ENCODE measurements at regions not wholly inside any gene's neighbourhood (a gene's known extent, or its start where the extent isn't known, plus 50 kb on each side); places are given as distances from the start of the nearest gene placed in this dataset.

GRCh38 chr4:177853229-177853628 lies 411.0 kb upstream of the AGA start:
- H3K9ac ChIP-seq (ENCODE audit: low read length), result no peak overlapping the region
- no peak overlapping the region for H3K4me3 ChIP-seq (ENCODE audit: low read length)
- no peaks in the 10 kb centered on the region for H3K27me3 ChIP-seq (ENCODE audit: control insufficient read depth, insufficient read depth, low read length)
- H3K4me1 ChIP-seq (ENCODE audit: control insufficient read depth, insufficient read depth, low read length), result no peaks in the 10 kb centered on the region
- H3K27ac ChIP-seq (ENCODE audit: low read depth, low read length), result no peak overlapping the region
- H3K36me3 ChIP-seq (ENCODE audit: control insufficient read depth, insufficient read depth, low read length), result no peaks in the 10 kb centered on the region

- Histone ChIP-seq H3K27ac (ENCODE audit: low read depth, low read length) (no peak overlapping the region), H3K9ac (ENCODE audit: low read length) (no peak overlapping the region), H3K36me3 (ENCODE audit: control insufficient read depth, insufficient read depth, low read length) (no peaks in the 10 kb centered on the region), H3K27me3 (ENCODE audit: control insufficient read depth, insufficient read depth, low read length) (no peaks in the 10 kb centered on the region), H3K4me1 (ENCODE audit: control insufficient read depth, insufficient read depth, low read length) (no peaks in the 10 kb centered on the region), H3K4me3 (ENCODE audit: low read length) (no peak overlapping the region)
Measured at GRCh38 chr4:177855507-177856197, 413.4 kb upstream of the AGA start.

GRCh38 chr4:177860171-177860570 lies 417.9 kb upstream of the AGA start:
- Histone ChIP-seq H3K27ac (ENCODE audit: low read depth, low read length) (no peak overlapping the region), H3K36me3 (ENCODE audit: control insufficient read depth, insufficient read depth, low read length) (no peaks in the 10 kb centered on the region), H3K4me3 (ENCODE audit: low read length) (no peak overlapping the region), H3K9ac (ENCODE audit: low read length) (no peak overlapping the region), H3K4me1 (ENCODE audit: control insufficient read depth, insufficient read depth, low read length) (no peaks in the 10 kb centered on the region), H3K27me3 (ENCODE audit: control insufficient read depth, insufficient read depth, low read length) (no peaks in the 10 kb centered on the region)

- no peaks in the 10 kb centered on the region for H3K4me1 ChIP-seq (ENCODE audit: control insufficient read depth, insufficient read depth, low read length)
- H3K36me3 ChIP-seq (ENCODE audit: control insufficient read depth, insufficient read depth, low read length), result no peaks in the 10 kb centered on the region
- no peak overlapping the region for H3K27ac ChIP-seq (ENCODE audit: low read depth, low read length)
- H3K9ac ChIP-seq (ENCODE audit: low read length), result no peak overlapping the region
- H3K4me3 ChIP-seq (ENCODE audit: low read length), result no peak overlapping the region
- no peaks in the 10 kb centered on the region for H3K27me3 ChIP-seq (ENCODE audit: control insufficient read depth, insufficient read depth, low read length)
Measured at GRCh38 chr4:177861551-177862094, 419.4 kb upstream of the AGA start.

- H3K36me3 ChIP-seq (ENCODE audit: control insufficient read depth, insufficient read depth, low read length), result no peaks in the 10 kb centered on the region
- no peak overlapping the region for H3K4me3 ChIP-seq (ENCODE audit: low read length)
- no peaks in the 10 kb centered on the region for H3K4me1 ChIP-seq (ENCODE audit: control insufficient read depth, insufficient read depth, low read length)
- H3K27ac ChIP-seq (ENCODE audit: low read depth, low read length), result no peak overlapping the region
- no peaks in the 10 kb centered on the region for H3K27me3 ChIP-seq (ENCODE audit: control insufficient read depth, insufficient read depth, low read length)
- no peak overlapping the region for H3K9ac ChIP-seq (ENCODE audit: low read length)
Measured at GRCh38 chr4:177862541-177863176, 420.4 kb upstream of the AGA start.

DNA sequence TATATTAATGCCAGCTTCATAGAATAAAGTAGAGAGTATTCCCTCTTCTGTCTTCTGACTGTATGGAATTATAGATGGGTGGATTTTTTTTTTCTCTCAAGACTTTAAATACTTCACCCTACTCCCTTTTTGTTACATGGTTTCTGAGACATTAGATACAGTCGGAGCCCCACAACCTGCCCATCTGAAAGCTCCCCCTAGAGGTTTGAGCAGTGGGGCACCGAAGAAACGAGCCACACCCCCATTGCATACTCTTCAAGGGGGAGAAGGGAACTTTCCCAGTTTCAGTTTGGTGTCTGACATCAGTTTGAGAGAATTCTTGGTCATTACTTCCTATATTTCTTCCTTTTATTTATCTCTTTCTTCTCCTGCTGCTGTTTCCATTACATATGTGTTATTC lies 437.6 kb upstream of the AGA start:
- Histone ChIP-seq H3K27ac (ENCODE audit: low read depth, low read length) (no peak overlapping the region), H3K9ac (ENCODE audit: low read length) (no peak overlapping the region), H3K27me3 (ENCODE audit: control insufficient read depth, insufficient read depth, low read length) (no peaks in the 10 kb centered on the region), H3K4me3 (ENCODE audit: low read length) (no peak overlapping the region), H3K4me1 (ENCODE audit: control insufficient read depth, insufficient read depth, low read length) (no peaks in the 10 kb centered on the region), H3K36me3 (ENCODE audit: control insufficient read depth, insufficient read depth, low read length) (no peaks in the 10 kb centered on the region)

DNA sequence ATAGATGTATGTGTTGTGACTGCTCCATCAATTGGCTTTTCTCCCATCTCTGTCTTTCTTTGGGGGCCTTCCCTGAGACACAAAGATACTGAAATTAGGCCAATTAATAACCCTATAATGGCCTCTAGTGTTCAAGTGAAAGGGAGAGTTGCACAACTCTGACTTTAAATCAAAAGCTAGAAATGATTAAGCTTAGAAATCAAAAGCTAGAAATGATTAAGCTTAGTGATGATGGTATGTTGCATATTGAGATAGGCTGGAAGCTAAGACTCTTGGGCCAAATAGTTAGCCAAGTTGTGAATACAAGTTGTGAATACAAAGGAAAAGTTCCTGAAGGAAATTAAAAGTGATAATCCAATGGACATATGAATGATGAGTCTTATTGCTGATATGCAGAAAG lies 452.9 kb upstream of the AGA start:
- Histone ChIP-seq H3K4me1 (ENCODE audit: control insufficient read depth, insufficient read depth, low read length) (no peaks in the 10 kb centered on the region), H3K4me3 (ENCODE audit: low read length) (no peak overlapping the region), H3K27ac (ENCODE audit: low read depth, low read length) (no peak overlapping the region), H3K9ac (ENCODE audit: low read length) (no peak overlapping the region), H3K27me3 (ENCODE audit: control insufficient read depth, insufficient read depth, low read length) (no peaks in the 10 kb centered on the region), H3K36me3 (ENCODE audit: control insufficient read depth, insufficient read depth, low read length) (no peaks in the 10 kb centered on the region)

DNA sequence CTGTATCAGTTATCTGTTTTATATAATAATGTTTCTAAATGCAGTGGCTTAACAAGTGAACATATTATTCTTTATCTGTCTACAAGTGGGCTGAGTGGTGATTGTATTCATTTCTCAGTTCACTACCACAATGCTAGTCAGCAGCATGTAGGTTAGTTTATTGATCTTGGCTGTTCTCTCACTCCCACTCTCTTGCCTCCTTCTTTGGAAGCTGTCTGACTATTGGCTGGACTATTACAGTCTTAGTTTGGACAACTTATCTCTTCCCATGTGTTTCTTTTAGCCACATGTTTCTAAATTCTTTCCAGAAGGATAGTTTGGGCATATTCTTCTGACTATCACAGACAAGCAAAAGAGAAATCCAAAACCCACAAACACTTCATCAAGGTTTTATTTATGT lies 459.5 kb upstream of the AGA start:
- Histone ChIP-seq H3K36me3 (ENCODE audit: control insufficient read depth, insufficient read depth, low read length) (no peaks in the 10 kb centered on the region), H3K4me1 (ENCODE audit: control insufficient read depth, insufficient read depth, low read length) (no peaks in the 10 kb centered on the region), H3K4me3 (ENCODE audit: low read length) (no peak overlapping the region), H3K27me3 (ENCODE audit: control insufficient read depth, insufficient read depth, low read length) (no peaks in the 10 kb centered on the region), H3K9ac (ENCODE audit: low read length) (no peak overlapping the region), H3K27ac (ENCODE audit: low read depth, low read length) (no peak overlapping the region)

- Histone ChIP-seq H3K36me3 (ENCODE audit: control insufficient read depth, insufficient read depth, low read length) (no peaks in the 10 kb centered on the region), H3K27me3 (ENCODE audit: control insufficient read depth, insufficient read depth, low read length) (no peaks in the 10 kb centered on the region), H3K4me3 (ENCODE audit: low read length) (no peak overlapping the region), H3K27ac (ENCODE audit: low read depth, low read length) (no peak overlapping the region), H3K9ac (ENCODE audit: low read length) (no peak overlapping the region), H3K4me1 (ENCODE audit: control insufficient read depth, insufficient read depth, low read length) (no peaks in the 10 kb centered on the region)
Measured at GRCh38 chr4:177902386-177902785, 460.1 kb upstream of the AGA start.

DNA sequence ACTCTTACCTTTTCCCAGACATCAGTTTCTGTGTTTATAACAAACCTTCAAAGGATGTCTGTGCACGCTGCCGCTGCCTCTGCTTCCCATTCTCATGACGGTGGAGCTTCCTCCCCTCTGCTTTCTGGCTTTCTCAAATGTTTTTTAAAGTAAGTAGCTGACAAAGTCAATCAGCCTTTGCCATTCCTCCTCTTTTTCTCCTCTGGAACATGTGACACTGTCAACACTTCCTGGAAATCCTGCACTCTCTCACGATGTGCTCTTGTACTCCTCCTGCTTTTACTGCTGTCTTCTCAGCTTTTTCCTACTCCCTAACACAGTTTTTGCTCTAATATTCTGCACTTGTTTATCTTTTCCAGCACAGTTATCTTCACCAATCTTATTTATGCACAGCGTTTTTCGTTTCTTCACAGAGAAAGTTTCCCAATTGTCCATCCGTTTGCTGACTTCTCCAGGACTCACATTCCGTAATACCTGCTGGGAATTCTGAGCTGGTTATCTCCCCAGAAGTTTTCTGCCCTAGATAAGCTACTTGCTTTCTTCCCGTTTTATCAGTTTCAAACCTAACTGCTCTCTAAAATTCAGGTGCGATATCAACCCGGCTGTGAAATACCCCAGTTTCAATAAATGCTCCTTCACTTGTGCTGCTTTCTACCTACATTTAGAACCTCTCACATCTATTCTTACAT lies 465.6 kb upstream of the AGA start:
- Histone ChIP-seq H3K4me1 (ENCODE audit: control insufficient read depth, insufficient read depth, low read length) (no peaks in the 10 kb centered on the region), H3K9ac (ENCODE audit: low read length) (no peak overlapping the region), H3K27me3 (ENCODE audit: control insufficient read depth, insufficient read depth, low read length) (no peaks in the 10 kb centered on the region), H3K36me3 (ENCODE audit: control insufficient read depth, insufficient read depth, low read length) (no peaks in the 10 kb centered on the region), H3K4me3 (ENCODE audit: low read length) (no peak overlapping the region), H3K27ac (ENCODE audit: low read depth, low read length) (no peak overlapping the region)

DNA sequence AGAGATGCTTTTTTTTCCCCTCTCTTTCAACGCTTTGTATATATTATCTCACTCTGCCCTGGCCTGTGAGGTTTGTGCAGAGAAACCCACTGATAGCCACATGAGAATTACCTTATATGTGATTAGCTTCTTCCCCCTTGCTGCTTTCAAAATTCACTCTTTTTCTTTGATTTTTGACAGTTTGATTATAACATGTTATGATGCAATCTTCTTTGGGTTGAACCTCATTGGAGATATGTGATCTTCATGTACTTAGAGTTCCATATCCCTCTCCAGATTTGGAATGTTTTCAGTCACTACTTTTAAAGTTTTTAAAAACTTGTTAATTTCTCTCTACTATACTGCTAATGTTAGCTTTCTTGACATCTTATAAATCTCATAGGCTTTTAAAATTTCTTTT lies 479.5 kb upstream of the AGA start:
- Histone ChIP-seq H3K4me1 (ENCODE audit: control insufficient read depth, insufficient read depth, low read length) (no peaks in the 10 kb centered on the region), H3K27me3 (ENCODE audit: control insufficient read depth, insufficient read depth, low read length) (no peaks in the 10 kb centered on the region)

DNA sequence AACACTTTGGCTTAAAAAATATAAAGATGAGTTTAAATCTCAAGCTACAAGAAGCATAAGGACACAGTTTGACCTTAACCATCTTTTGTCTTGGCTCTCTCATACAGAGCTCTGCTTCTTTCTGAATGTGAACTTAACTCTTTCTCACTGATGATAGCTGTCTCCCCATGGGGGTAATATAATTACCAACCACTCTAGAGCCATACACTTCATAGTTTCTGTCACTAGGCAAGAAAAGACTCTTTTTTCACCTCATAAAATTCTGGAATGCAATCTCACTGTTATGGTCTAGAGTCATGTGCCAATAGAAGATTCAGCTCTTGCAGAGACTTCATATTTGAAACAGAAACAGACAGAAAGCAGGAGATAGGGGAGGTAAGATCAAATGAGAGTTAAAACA lies 481.7 kb upstream of the AGA start:
- no peak overlapping the region for H3K4me3 ChIP-seq (ENCODE audit: low read length)
- H3K4me1 ChIP-seq (ENCODE audit: control insufficient read depth, insufficient read depth, low read length), result no peaks in the 10 kb centered on the region
- no peaks in the 10 kb centered on the region for H3K27me3 ChIP-seq (ENCODE audit: control insufficient read depth, insufficient read depth, low read length)
- H3K9ac ChIP-seq (ENCODE audit: low read length), result no peak overlapping the region
- H3K27ac ChIP-seq (ENCODE audit: low read depth, low read length), result no peak overlapping the region
- no peaks in the 10 kb centered on the region for H3K36me3 ChIP-seq (ENCODE audit: control insufficient read depth, insufficient read depth, low read length)

More for the DNA sequence above, 479.5 kb upstream of the AGA start:
- no peaks in the 10 kb centered on the region for H3K36me3 ChIP-seq (ENCODE audit: control insufficient read depth, insufficient read depth, low read length)
- no peak overlapping the region for H3K27ac ChIP-seq (ENCODE audit: low read depth, low read length)
- no peak overlapping the region for H3K9ac ChIP-seq (ENCODE audit: low read length)
- no peak overlapping the region for H3K4me3 ChIP-seq (ENCODE audit: low read length)
